Astrocyte of the cerebellum (primary cell): ENCODE measurements at regions not wholly inside any gene's neighbourhood (a gene's known extent, or its start where the extent isn't known, plus 50 kb on each side); places are given as distances from the start of the nearest gene placed in this dataset.
A peak's percentile ranks its signal among the peaks of the same experiment; 100 is the strongest.

Source experiments
- DNase-seq: peaks from one replicate; pipeline ENCODE4 v3.0.0-alpha.2; 2011; ENCODE audit warnings: low read depth
- H3K4me3 ChIP-seq: 2 replicates; pipeline ENCODE4 v1.5.1; 2011; ENCODE audit warnings: mild to moderate bottlenecking, low read depth, low read length, moderate library complexity
- in situ Hi-C: cut with HindIII; loops from 2 replicates; pipeline ENCODE4 v1.10.0; 2017; ENCODE audit warnings: low sequenced_read_pairs
- TF ChIP-seq, protein P1 (sequence below): IDR thresholded peaks from 2 replicates; pipeline ENCODE4 v1.5.1; 2012; ENCODE audit warnings: low read length, low read depth, moderate library complexity, mild to moderate bottlenecking; ENCODE audit errors: missing control alignments

DNA sequence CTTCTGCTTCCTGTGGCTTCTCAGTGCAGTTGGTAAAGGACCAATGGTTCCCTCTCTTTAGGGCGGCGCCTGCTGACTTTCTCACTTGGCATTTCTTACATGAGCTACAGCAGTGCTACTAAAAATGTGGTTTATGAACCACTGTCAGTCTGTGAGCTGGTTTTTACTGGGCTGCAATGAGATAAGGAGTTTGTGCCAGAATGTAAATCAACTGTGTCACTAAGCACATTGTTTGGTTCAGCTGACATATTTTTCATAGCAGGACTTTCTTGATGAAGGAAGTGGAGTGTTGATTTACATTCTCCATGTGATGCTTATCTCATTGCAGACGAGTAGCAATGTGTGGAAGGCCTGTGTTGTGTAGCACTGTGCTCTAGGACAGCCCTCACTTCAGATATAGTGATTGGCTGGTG is 463.3 kb downstream of the SOX6 start:
- DNase-seq, result peak; percentile 23
- no peak overlapping the region for H3K4me3 ChIP-seq
- TF ChIP-seq, protein P1, sequence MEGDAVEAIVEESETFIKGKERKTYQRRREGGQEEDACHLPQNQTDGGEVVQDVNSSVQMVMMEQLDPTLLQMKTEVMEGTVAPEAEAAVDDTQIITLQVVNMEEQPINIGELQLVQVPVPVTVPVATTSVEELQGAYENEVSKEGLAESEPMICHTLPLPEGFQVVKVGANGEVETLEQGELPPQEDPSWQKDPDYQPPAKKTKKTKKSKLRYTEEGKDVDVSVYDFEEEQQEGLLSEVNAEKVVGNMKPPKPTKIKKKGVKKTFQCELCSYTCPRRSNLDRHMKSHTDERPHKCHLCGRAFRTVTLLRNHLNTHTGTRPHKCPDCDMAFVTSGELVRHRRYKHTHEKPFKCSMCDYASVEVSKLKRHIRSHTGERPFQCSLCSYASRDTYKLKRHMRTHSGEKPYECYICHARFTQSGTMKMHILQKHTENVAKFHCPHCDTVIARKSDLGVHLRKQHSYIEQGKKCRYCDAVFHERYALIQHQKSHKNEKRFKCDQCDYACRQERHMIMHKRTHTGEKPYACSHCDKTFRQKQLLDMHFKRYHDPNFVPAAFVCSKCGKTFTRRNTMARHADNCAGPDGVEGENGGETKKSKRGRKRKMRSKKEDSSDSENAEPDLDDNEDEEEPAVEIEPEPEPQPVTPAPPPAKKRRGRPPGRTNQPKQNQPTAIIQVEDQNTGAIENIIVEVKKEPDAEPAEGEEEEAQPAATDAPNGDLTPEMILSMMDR, result no peak
- in situ Hi-C loops, result no loop called here

DNA sequence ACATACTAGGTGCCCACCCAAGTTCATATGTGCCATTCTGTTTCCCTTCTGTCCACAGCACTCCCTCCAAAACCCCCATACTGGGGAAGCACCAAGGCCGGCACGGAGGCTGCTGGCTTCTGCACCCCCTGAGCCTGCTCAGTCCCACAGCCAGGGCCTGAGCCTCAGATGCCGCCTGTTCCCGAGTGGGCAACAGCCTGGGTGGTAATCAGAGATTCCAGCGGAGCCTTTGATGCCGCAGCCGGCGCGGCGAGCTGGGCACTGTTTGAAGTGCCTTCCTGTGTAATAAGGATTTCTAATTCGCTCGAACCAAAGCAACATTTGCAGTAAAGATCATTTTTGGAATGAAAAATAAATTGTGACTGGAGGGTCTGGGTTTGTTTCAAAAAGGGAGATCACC is 460.3 kb downstream of the SOX6 start:
- no peak for DNase-seq
- no peak overlapping the region for H3K4me3 ChIP-seq
- TF ChIP-seq, protein P1, result no peak
- in situ Hi-C loops, result no loop called here

DNA sequence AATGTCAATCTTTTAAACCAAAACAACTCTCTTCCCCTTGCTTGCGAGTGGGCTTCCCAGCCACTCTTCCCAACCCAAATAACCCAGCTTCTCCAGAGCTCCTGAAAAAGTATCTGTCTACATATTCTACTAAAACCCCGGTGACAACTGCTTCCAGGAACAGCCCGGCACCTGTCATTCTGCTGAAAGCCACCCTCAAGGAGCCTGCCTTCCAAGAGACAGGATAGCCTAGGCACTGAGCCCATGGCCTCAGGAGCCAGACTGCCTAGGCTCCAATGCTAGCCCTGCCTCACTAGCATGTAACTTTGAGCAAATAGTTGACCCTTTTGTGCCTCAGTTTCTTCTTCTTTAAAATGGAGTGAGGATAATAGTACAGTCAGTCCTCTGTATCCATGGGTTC is 459.8 kb downstream of the SOX6 start:
- no peak overlapping the region for H3K4me3 ChIP-seq
- DNase-seq, result no peak
- in situ Hi-C loops, result no loop called here
- TF ChIP-seq, protein P1, result no peak

DNA sequence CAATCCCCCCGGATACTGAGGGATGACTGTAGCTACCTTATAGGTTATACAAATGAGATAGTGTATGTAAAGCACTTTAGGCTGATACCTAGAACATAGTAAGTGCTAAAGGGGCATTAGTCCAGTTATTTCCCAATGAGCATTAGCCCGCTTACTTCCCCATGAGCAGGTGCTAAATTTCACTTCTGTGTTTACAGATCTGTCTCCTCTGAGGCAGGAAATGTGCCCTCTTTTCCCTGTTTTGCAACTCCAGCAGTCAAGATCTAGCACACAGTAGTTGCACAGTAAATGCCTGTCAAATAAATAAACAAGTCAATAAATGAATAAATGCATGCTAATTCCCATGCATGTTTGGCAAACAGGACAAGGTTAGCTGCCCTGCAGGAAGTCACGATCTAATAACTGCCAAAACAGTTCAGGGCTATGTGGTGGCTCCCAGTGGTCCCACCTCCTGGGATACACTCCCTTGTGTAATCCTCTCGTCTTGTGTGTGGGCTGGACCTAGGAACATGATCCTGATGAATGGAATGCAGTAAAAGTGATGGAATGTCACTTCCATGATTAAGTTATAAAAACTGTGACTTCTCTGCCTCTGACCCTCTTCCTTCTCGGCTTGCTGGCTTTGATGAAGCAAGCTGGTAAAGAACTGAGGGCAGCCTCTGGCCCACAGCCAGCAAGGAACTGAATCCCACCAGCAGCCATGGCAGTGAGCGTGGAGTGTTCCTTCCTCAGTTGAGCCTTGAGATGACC is 459.0 kb downstream of the SOX6 start:
- H3K4me3 ChIP-seq, result no peak overlapping the region
- DNase-seq, result no peak
- TF ChIP-seq, protein P1, result no peak
- in situ Hi-C loops, result no loop called here

DNA sequence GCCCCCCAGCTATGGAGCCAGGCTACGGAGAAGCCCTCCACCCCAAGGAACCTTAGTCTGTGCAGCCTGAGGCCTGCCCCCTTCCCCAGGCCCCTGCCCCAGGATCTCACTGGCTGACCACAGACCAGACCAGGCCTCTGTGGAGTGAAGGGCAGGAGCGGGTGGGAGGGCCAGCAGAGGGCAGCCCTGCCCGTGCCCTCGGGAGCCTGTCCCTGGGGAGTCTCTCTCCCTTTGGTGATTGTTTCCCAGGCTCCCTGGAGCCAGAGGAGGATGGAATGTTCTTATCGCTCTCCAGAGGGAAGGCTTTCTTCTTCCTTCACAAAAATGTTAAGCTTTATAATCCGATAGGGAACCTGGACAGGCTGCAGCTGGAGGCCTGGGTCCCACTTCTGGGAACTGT is 455.3 kb downstream of the SOX6 start:
- TF ChIP-seq, protein P1, result no peak
- DNase-seq, result no peak
- in situ Hi-C loops, result no loop called here
- H3K4me3 ChIP-seq, result no peak overlapping the region

DNA sequence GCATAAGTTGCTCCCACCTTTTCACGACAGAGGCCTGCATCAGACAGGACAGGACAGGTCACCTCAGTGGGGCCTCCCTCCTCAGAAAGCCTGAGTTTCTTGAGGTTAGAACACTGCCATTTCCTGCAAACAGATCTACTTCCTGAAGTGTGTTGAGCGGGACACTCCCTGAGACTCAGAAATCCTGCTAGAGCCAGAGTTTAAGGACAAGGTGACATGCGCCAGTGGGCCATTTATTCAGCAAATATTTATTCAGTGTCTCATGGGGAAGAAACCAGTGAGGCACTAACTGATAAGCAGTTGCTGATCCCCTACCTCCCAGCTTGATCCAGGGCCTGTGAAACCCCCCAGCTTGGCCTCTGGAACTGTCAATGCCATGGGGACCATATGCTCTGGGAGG is 454.6 kb downstream of the SOX6 start:
- in situ Hi-C loops, result no loop called here
- DNase-seq, result no peak
- TF ChIP-seq, protein P1, result no peak

More for the DNA sequence above, 454.6 kb downstream of the SOX6 start:
- no peak overlapping the region for H3K4me3 ChIP-seq
